Retinal pigment epithelial cell (primary cell): ENCODE measurements at regions not wholly inside any gene's neighbourhood (a gene's known extent, or its start where the extent isn't known, plus 50 kb on each side); places are given as distances from the start of the nearest gene placed in this dataset.

ENCODE experiments used
- DNase-seq: peaks from one replicate; pipeline ENCODE4 v3.0.0-alpha.2; 2010; ENCODE audit warnings: low read depth
- H3K4me3 ChIP-seq: 2 replicates; pipeline ENCODE4 v1.5.1; 2011; ENCODE audit warnings: mild to moderate bottlenecking, low read length, control low read depth, moderate library complexity
- CTCF ChIP-seq: conservative IDR thresholded peaks from 2 replicates; pipeline ENCODE4 v1.5.1; 2011; ENCODE audit warnings: low read depth, low read length, control low read depth, inconsistent platforms

DNA sequence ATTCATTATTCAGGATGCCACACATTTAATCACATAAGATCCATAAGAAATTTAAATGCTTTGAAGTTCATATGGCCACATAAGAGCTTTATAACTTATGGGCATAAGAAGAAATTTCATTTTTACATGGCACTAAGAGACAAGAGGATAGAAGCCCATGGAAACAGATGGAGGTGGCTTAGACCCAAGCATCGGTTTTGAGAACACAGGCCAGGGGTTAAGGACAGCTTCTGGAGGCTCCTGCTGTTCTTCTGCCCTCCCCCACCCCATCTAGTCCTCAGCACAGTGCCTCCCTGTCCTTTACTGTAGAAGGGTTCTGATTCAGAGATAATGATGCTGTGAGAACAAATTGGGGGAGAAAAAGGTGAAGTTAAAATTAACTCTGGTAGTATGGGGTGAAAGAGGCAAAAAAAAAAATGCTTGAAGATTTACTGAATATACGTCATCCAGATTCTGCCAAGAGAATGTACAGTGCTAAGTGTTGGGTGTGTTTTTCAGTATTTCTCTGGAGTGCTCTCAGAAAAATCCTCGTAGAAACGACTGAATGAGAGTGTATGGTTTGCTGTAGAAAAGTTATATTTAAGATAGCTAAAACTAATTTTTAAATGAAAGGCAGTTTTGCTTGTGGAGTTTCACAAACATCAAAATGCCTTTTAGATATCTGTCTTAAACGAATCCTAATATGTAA lies 539.7 kb downstream of the QKI start:
- no peak for DNase-seq
- TF ChIP-seq CTCF: no peak
- H3K4me3 ChIP-seq: no peak overlapping the region

DNA sequence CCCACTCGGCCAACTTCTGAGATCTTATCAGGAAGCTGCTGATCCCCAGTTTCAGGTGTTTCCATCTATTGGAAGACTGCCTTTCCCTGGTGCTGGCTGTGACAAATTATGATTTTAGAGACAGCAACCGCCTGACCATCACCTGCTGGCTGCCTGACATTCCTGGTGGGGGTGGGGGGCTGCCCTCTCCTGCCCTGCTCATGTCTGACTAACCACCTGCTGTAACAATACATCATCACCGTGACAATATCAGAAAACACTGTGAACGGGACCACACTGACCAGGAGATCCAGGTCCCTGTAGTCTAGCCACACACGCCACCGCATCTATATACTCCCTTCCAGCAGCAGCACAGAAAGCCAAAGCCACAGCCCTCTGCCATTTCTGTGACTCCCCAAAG lies 537.5 kb downstream of the QKI start:
- TF ChIP-seq CTCF: no peak
- no peak overlapping the region for H3K4me3 ChIP-seq

DNA sequence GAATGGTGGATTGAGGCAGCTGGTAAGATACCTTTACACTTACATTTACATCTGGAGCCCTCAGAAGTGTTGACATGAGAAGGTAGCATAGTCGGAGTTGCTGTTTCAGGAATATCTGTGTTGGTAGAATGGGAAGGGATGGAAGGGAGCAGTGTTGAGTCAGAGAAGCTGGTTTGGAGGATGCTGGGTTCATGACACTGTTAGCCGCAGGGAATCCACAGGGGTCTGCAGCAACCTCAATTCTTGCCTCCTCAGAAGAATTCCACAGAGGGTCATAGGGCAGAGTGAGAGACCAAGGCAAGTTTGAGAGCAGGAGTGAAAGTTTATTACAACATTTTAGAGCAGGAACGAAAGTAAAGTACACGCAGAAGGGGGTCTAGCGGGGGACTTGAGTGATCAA lies 536.8 kb downstream of the QKI start:
- DNase-seq: no peak
- no peak overlapping the region for H3K4me3 ChIP-seq
- no peak for TF ChIP-seq CTCF

More for the DNA sequence above, 537.5 kb downstream of the QKI start:
- DNase-seq: no peak

GRCh38 chr6:163950159-163950558 lies 535.6 kb downstream of the QKI start:
- DNase-seq: no peak
- no peak overlapping the region for H3K4me3 ChIP-seq
- TF ChIP-seq CTCF: no peak

DNA sequence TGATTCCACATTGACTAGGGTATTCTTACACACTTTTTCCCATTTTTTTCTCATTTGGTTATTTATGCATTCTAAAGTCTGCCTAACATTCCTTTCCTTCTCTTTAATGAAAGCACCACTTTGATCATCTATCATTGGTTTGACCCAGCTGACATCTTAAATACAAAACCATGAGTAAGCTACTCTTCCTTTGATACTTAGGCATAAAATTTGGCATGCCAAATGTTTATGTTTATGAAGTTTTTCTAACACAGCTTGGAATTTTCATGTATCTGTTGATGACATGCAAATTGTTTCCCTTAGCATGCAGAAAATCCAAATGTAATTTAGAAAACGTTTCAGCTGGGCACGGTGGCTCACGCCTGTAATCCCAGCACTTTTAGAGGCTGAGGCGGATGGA lies 534.9 kb downstream of the QKI start:
- DNase-seq: no peak
- TF ChIP-seq CTCF: no peak
- no peak overlapping the region for H3K4me3 ChIP-seq

GRCh38 chr6:163948250-163948649 lies 533.7 kb downstream of the QKI start:
- no peak for TF ChIP-seq CTCF
- no peak for DNase-seq
- no peak overlapping the region for H3K4me3 ChIP-seq

- no peak overlapping the region for H3K4me3 ChIP-seq
- DNase-seq: no peak
- TF ChIP-seq CTCF: no peak
These were observed 532.8 kb downstream of the QKI start for GRCh38 chr6:163947276-163947675.
